Karpas-422 (cell line): ENCODE measurements at regions not wholly inside any gene's neighbourhood (a gene's known extent, or its start where the extent isn't known, plus 50 kb on each side); places are given as distances from the start of the nearest gene placed in this dataset.

Source experiments
- DNase-seq: peaks from one replicate; pipeline ENCODE4 v3.0.0-alpha.2; 2015
- H2AFZ ChIP-seq: fragments of 200-600 bp; sonication (generic); 2 replicates; pipeline ENCODE4 v1.6.1; 2014; ENCODE audit warnings: antibody characterized with exemption, low read length, mixed read lengths
- H3K27ac ChIP-seq: fragments of 200-600 bp; sonication (generic); 2 replicates; pipeline ENCODE4 v1.5.1; 2014; ENCODE audit warnings: mild to moderate bottlenecking, low read length, moderate library complexity
- H3K27me3 ChIP-seq: fragments of 200-600 bp; sonication (generic); 2 replicates; pipeline ENCODE4 v1.6.1; 2014; ENCODE audit warnings: low read length, mixed read lengths
- H3K36me3 ChIP-seq: fragments of 200-600 bp; sonication (generic); 2 replicates; pipeline ENCODE4 v1.6.1; 2014; ENCODE audit warnings: low read length, mixed read lengths; ENCODE audit not compliant: insufficient read depth
- H3K4me1 ChIP-seq: fragments of 200-600 bp; sonication (generic); 2 replicates; pipeline ENCODE4 v1.6.1; 2014; ENCODE audit warnings: mild to moderate bottlenecking, low read length, mixed read lengths
- H3K4me2 ChIP-seq: fragments of 200-600 bp; sonication (generic); 2 replicates; pipeline ENCODE4 v1.6.1; 2014; ENCODE audit warnings: low read length, low read depth, mild to moderate bottlenecking; ENCODE audit not compliant: poor library complexity, severe bottlenecking
- H3K4me3 ChIP-seq: fragments of 200-600 bp; sonication (generic); 2 replicates; pipeline ENCODE4 v1.5.1; 2014; ENCODE audit warnings: mild to moderate bottlenecking, antibody characterized with exemption, low read length, mixed read lengths
- H3K79me2 ChIP-seq: fragments of 200-600 bp; sonication (generic); 2 replicates; pipeline ENCODE4 v1.6.1; 2014; ENCODE audit warnings: mild to moderate bottlenecking, low read length, mixed read lengths
- H3K9ac ChIP-seq: fragments of 200-600 bp; sonication (generic); 2 replicates; pipeline ENCODE4 v1.6.0; 2014; ENCODE audit warnings: low read length
- H3K9me2 ChIP-seq: fragments of 200-600 bp; sonication (generic), shearing (Covaris generic); replicated peaks from 2 replicates; pipeline ENCODE4 v1.6.0; 2014; ENCODE audit warnings: mild to moderate bottlenecking, low read length, moderate library complexity; ENCODE audit not compliant: insufficient read depth
- H3K9me3 ChIP-seq: fragments of 300-700, 200-600 bp; sonication (generic); 2 replicates; pipeline ENCODE4 v1.6.1; 2014; ENCODE audit warnings: low read length, mixed read lengths
- H4K20me1 ChIP-seq: fragments of 200-600 bp; sonication (generic); 2 replicates; pipeline ENCODE4 v1.6.1; 2014; ENCODE audit warnings: mild to moderate bottlenecking, antibody characterized with exemption, low read length, low read depth; ENCODE audit not compliant: insufficient read depth

DNA sequence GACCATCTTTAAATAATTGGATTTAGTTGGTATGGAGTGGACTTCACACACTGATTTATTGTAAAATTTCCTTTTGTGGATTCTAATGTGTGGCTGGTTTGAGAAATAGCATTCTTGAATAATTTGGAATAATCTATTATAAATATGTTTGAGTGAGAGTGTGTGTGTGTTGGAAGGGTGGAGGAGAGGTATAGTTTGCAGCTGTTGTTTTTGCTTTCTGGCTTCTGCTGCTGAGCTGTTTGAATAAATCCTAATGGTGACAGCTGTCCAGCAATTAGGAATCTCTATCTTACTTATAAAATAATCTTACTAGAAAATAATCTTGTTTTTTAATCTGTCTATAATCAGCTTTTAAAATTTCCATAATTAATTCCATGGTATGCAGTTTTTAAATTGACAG, 1283.0 kb upstream of the CDH2 start:
- no peak overlapping the region for H2AFZ ChIP-seq
- H3K9me2 ChIP-seq, result no peaks in the 10 kb centered on the region
- H3K9ac ChIP-seq, result no peak overlapping the region
- H4K20me1 ChIP-seq, result no peaks in the 10 kb centered on the region
- DNase-seq, result no peak
- no peaks in the 10 kb centered on the region for H3K27me3 ChIP-seq
- no peak overlapping the region for H3K4me3 ChIP-seq
- H3K79me2 ChIP-seq, result no peaks in the 10 kb centered on the region
- H3K9me3 ChIP-seq, result peaks cover 26% of the 10 kb centered on the region; the same call in 1 of the 2 replicates
- no peaks in the 10 kb centered on the region for H3K4me1 ChIP-seq
- no peak overlapping the region for H3K4me2 ChIP-seq
- H3K36me3 ChIP-seq, result no peaks in the 10 kb centered on the region
- no peak overlapping the region for H3K27ac ChIP-seq

DNA sequence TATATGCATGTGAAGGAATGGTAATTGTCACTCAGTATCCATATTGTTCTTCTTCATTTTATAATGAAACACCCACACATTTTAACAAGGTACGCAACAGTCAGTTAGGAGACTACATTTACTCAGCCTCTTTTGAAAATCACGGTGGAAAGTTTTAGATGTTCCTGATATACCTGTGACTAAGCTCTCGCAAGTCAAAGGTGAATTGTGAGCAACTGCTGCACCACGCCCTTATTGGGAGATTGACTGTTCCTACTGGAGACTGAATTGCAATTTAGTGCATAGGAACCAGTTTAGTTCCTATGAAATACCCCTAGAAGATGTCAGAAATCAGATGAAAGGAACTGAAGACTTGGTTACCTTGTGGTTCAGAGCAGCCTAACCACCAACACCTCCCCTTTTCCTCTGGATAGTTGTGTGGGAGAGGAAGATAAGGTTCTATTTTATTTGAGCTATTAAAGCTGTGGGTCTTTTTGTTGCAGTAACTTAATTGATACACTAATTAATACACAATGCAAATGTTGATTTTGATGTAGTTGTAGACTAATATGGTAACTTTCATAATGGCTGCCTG, 1280.5 kb upstream of the CDH2 start:
- no peaks in the 10 kb centered on the region for H3K79me2 ChIP-seq
- H3K4me1 ChIP-seq, result no peaks in the 10 kb centered on the region
- no peak overlapping the region for H2AFZ ChIP-seq
- no peak overlapping the region for H3K4me3 ChIP-seq
- no peak for DNase-seq
- no peaks in the 10 kb centered on the region for H3K36me3 ChIP-seq
- H3K9me2 ChIP-seq, result no peaks in the 10 kb centered on the region
- no peak overlapping the region for H3K27ac ChIP-seq
- H4K20me1 ChIP-seq, result no peaks in the 10 kb centered on the region
- H3K27me3 ChIP-seq, result no peaks in the 10 kb centered on the region
- H3K9me3 ChIP-seq, result peaks cover 33% of the 10 kb centered on the region
- H3K4me2 ChIP-seq, result no peak overlapping the region
- no peak overlapping the region for H3K9ac ChIP-seq

DNA sequence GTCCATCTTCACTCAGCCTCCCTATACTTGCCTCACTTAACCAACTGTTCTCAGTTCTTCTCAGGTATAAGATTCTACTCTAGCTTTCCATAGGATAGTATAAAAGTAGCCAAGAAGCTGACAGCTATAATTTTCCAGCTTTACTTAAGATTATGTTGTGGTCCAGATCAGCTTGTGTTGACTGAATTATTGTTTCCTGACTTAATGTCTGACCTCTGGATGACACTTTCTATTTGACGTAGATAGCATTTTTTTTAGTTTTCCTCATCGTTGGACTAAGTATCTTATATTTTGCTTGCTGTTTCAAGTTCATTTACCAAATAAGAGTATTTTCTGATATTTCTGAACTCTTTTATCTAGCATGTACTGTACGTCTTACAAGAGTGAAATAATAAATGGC, 1272.5 kb upstream of the CDH2 start:
- no peaks in the 10 kb centered on the region for H3K4me1 ChIP-seq
- no peaks in the 10 kb centered on the region for H3K79me2 ChIP-seq
- H3K27ac ChIP-seq, result no peak overlapping the region

DNA sequence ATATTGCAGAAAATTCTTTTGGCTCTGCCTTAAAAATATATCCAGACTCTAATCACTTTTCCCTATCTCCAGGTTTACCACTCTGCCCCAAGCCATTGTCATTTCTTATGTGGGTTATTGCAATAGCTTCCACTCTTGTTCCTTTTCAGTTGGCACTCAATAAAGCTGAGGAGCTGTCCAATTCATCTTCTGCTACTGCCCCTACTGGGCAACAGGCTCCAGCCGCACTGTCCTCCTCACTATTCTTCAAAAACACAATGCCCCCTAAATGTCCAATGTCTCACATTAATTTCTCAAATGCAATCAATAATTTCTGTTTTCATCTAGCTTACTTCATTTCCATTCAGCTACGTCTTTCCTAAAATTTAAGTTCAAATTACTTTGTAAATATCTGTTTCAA, 1262.5 kb upstream of the CDH2 start:
- no peak for DNase-seq
- no peaks in the 10 kb centered on the region for H3K36me3 ChIP-seq
- H3K79me2 ChIP-seq, result no peaks in the 10 kb centered on the region
- H3K9me3 ChIP-seq, result peaks cover 26% of the 10 kb centered on the region
- no peak overlapping the region for H3K27ac ChIP-seq
- no peaks in the 10 kb centered on the region for H3K4me1 ChIP-seq
- no peak overlapping the region for H2AFZ ChIP-seq
- no peak overlapping the region for H3K9ac ChIP-seq
- no peak overlapping the region for H3K4me2 ChIP-seq
- H4K20me1 ChIP-seq, result no peaks in the 10 kb centered on the region
- no peaks in the 10 kb centered on the region for H3K27me3 ChIP-seq
- no peak overlapping the region for H3K4me3 ChIP-seq
- no peaks in the 10 kb centered on the region; the same call in 1 of the 2 replicates for H3K9me2 ChIP-seq

More for the DNA sequence above, 1272.5 kb upstream of the CDH2 start:
- no peak overlapping the region for H3K4me2 ChIP-seq
- no peaks in the 10 kb centered on the region for H3K27me3 ChIP-seq
- H2AFZ ChIP-seq, result no peak overlapping the region
- H3K9me2 ChIP-seq, result no peaks in the 10 kb centered on the region
- no peak overlapping the region for H3K9ac ChIP-seq
- no peaks in the 10 kb centered on the region for H3K36me3 ChIP-seq
- H4K20me1 ChIP-seq, result no peaks in the 10 kb centered on the region
- no peak for DNase-seq
- peaks cover 45% of the 10 kb centered on the region for H3K9me3 ChIP-seq
- no peak overlapping the region for H3K4me3 ChIP-seq

DNA sequence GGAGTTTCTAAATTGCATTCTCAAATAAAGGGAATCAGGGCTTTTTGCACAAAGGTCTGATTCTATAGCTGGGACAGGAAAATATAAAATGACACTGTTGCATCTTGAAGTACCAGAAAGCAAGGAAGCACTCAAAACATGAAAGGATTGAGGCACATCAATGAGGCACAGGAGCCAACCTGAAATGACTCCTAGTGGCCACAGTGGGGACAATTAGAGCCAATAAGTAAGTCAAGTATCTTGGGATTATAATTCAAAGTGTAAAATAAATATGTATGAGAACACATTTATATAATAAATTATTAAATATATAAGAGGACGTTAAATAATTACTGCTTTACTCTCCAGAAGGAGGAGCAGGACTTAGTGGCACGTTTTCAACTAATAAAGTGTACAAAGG, 1259.5 kb upstream of the CDH2 start:
- Histone ChIP-seq H3K9me3 (peaks cover 25% of the 10 kb centered on the region; the same call in 1 of the 2 replicates), H3K27ac (no peak overlapping the region), H4K20me1 (no peaks in the 10 kb centered on the region), H2AFZ (no peak overlapping the region), H3K4me2 (no peak overlapping the region), H3K36me3 (no peaks in the 10 kb centered on the region), H3K27me3 (no peaks in the 10 kb centered on the region), H3K9me2 (no peaks in the 10 kb centered on the region; the same call in 1 of the 2 replicates), H3K79me2 (no peaks in the 10 kb centered on the region), H3K9ac (no peak overlapping the region), H3K4me1 (no peaks in the 10 kb centered on the region), H3K4me3 (no peak overlapping the region)
- DNase-seq, result no peak

DNA sequence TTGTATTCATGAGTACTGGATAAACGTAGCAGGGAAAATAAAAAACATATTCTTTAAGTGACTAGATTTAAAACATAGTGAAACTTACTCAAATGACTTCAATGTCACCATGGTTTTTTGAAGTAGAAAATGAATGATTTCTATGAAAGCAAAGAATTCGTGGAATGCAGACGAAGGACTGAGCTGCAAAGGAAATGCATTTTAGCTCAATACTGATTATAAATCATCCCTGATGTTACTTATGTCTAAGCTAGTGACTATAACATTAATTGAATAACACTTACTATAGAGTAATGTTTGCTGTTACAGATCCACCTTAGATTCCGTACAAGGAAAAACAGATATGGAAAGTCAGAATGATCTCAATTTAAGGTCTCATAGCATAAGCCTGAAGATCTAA, 1257.7 kb upstream of the CDH2 start:
- Histone ChIP-seq H3K36me3 (no peaks in the 10 kb centered on the region), H3K27me3 (no peaks in the 10 kb centered on the region), H3K9me2 (no peaks in the 10 kb centered on the region; the same call in 1 of the 2 replicates), H2AFZ (no peak overlapping the region), H3K9me3 (peaks cover 28% of the 10 kb centered on the region), H4K20me1 (no peaks in the 10 kb centered on the region), H3K4me2 (no peak overlapping the region), H3K4me3 (no peak overlapping the region), H3K9ac (no peak overlapping the region), H3K27ac (no peak overlapping the region), H3K79me2 (no peaks in the 10 kb centered on the region), H3K4me1 (no peaks in the 10 kb centered on the region)
- no peak for DNase-seq

DNA sequence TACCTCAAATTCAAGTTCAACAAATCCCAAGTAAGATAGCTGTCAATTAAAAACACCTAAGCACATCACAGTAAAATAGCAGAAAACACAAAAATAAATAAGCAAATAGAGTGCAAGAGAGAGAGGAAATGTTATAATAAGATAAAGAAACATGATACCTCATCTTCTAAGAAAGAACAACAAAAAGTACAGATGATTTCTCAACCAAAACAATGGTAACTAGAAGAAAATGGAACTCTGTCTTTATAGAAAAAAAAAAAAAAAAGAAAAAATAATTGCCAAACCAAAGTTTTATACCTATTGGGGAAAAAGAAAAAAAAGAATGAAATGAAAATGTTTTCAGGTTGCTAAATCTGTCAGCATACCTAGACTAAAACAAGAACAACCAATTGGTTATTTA, 1253.5 kb upstream of the CDH2 start:
- H3K36me3 ChIP-seq, result no peaks in the 10 kb centered on the region
- H3K4me2 ChIP-seq, result no peak overlapping the region
- no peaks in the 10 kb centered on the region for H3K79me2 ChIP-seq

DNA sequence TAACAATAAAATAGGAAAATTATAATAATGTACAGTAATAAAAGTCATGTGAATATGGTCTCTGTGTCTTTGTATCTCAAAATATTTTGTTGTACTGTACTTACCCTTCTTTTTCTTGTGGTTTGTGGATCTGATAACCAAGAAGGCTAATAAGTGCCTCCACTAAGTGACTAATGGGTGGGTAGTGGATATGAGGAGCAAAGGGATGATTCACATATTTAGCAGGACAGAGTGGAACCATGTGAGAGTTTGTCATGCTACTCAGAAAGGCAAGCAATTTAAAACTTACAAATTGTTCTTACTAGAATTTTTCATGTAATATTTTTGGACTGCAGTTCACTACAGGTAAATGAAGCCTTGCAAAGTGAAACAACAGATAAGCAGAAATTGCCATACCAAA, 1241.2 kb upstream of the CDH2 start:
- Histone ChIP-seq H3K9ac (no peak overlapping the region), H3K4me2 (no peak overlapping the region), H4K20me1 (no peaks in the 10 kb centered on the region), H3K27ac (no peak overlapping the region), H2AFZ (no peak overlapping the region), H3K36me3 (no peaks in the 10 kb centered on the region), H3K9me2 (no peaks in the 10 kb centered on the region), H3K79me2 (no peaks in the 10 kb centered on the region), H3K27me3 (no peaks in the 10 kb centered on the region), H3K4me1 (no peaks in the 10 kb centered on the region), H3K9me3 (peaks cover 22% of the 10 kb centered on the region), H3K4me3 (no peak overlapping the region)
- no peak for DNase-seq

More for the DNA sequence above, 1253.5 kb upstream of the CDH2 start:
- Histone ChIP-seq H3K9ac (no peak overlapping the region), H3K4me3 (no peak overlapping the region), H3K9me2 (no peaks in the 10 kb centered on the region; the same call in 1 of the 2 replicates), H4K20me1 (no peaks in the 10 kb centered on the region), H3K9me3 (peaks cover 21% of the 10 kb centered on the region), H3K27me3 (no peaks in the 10 kb centered on the region), H3K27ac (no peak overlapping the region), H3K4me1 (no peaks in the 10 kb centered on the region), H2AFZ (no peak overlapping the region)
- no peak for DNase-seq
